ENCODE measurements at regions not wholly inside any gene's neighbourhood (a gene's known extent, or its start where the extent isn't known, plus 50 kb on each side); places are given as distances from the start of the nearest gene placed in this dataset.

DNA sequence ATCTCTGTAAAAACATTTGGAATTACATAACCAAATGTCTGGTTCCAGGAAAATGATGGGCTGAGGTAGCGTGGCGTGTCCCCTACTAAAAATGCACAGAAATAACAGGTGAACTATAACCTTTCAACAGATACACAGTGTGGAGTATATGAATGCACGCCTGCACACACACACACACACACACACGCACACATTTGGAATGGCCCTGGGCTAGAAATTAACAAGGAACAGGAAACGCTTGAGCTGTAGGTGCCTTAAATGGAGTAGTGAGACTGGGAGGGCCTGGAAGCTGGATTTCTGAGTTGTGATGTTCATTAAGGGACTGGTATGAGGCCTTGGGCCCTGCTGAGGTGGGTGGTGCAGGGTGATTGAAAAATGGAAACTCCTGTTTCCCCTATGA is 246.5 kb upstream of the C1orf174 start:
- no peak overlapping the region for H3K4me2 ChIP-seq (ENCODE audit: low read length)
- no peak overlapping the region for H3K9ac ChIP-seq (ENCODE audit: low read length)
- no peaks in the 10 kb centered on the region for H4K20me1 ChIP-seq (ENCODE audit: insufficient read depth, low read length)
- no peaks in the 10 kb centered on the region for H3K9me3 ChIP-seq (ENCODE audit: insufficient read depth, low read length)
- no peak overlapping the region for H3K4me3 ChIP-seq (ENCODE audit: low read length)
- no peaks in the 10 kb centered on the region for H3K4me1 ChIP-seq (ENCODE audit: low read length)
- H3K27me3 ChIP-seq (ENCODE audit: low read depth, low read length), result no peaks in the 10 kb centered on the region
- no peak for TF ChIP-seq EZH2phosphoT487 (IDR thresholded peaks at IDR 0.05; ENCODE audit: low read depth)
- TF ChIP-seq, protein P1, sequence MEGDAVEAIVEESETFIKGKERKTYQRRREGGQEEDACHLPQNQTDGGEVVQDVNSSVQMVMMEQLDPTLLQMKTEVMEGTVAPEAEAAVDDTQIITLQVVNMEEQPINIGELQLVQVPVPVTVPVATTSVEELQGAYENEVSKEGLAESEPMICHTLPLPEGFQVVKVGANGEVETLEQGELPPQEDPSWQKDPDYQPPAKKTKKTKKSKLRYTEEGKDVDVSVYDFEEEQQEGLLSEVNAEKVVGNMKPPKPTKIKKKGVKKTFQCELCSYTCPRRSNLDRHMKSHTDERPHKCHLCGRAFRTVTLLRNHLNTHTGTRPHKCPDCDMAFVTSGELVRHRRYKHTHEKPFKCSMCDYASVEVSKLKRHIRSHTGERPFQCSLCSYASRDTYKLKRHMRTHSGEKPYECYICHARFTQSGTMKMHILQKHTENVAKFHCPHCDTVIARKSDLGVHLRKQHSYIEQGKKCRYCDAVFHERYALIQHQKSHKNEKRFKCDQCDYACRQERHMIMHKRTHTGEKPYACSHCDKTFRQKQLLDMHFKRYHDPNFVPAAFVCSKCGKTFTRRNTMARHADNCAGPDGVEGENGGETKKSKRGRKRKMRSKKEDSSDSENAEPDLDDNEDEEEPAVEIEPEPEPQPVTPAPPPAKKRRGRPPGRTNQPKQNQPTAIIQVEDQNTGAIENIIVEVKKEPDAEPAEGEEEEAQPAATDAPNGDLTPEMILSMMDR (IDR thresholded peaks at IDR 0.05; ENCODE audit: low read depth, low read length), result no peak
- H3K27ac ChIP-seq (ENCODE audit: low read length), result no peak overlapping the region
- no peaks in the 10 kb centered on the region for H3K36me3 ChIP-seq (replicated peaks; ENCODE audit: low read depth, low read length)
- no peaks in the 10 kb centered on the region for H3K79me2 ChIP-seq (ENCODE audit: low read length)
- H2AFZ ChIP-seq (ENCODE audit: low read depth, low read length), result no peak overlapping the region

DNA sequence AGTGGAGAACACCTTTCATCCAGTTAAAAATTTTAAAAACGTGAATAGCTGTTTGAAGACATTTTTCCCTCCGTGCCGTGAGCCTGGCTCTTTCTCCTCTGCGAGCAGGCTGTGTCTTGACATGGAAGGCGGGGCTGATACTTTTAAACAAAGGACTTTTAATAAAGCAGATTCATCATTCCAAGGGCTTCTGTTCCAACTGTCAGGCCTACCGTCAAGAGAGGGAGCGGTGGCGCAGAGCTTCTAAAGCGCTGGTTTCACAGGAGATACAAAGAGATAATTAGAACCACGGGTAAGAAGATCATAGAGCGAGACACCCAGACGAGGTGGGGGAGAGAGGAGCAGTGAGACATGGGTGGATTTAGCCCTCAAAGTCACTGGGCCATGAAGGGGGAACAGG is 247.4 kb upstream of the C1orf174 start:
- H3K4me1 ChIP-seq (ENCODE audit: low read length), result no peaks in the 10 kb centered on the region
- no peaks in the 10 kb centered on the region for H3K9me3 ChIP-seq (ENCODE audit: insufficient read depth, low read length)
- no peaks in the 10 kb centered on the region for H4K20me1 ChIP-seq (ENCODE audit: insufficient read depth, low read length)
- no peak overlapping the region for H3K27ac ChIP-seq (ENCODE audit: low read length)
- H3K79me2 ChIP-seq (ENCODE audit: low read length), result no peaks in the 10 kb centered on the region
- no peak overlapping the region for H2AFZ ChIP-seq (ENCODE audit: low read depth, low read length)
- no peak overlapping the region for H3K4me3 ChIP-seq (ENCODE audit: low read length)
- TF ChIP-seq, protein P1 (IDR thresholded peaks at IDR 0.05; ENCODE audit: low read depth, low read length), result no peak
- TF ChIP-seq EZH2phosphoT487 (IDR thresholded peaks at IDR 0.05; ENCODE audit: low read depth), result no peak
- H3K36me3 ChIP-seq (replicated peaks; ENCODE audit: low read depth, low read length), result no peaks in the 10 kb centered on the region
- no peak overlapping the region for H3K9ac ChIP-seq (ENCODE audit: low read length)
- H3K27me3 ChIP-seq (ENCODE audit: low read depth, low read length), result no peaks in the 10 kb centered on the region
- no peak overlapping the region for H3K4me2 ChIP-seq (ENCODE audit: low read length)

GRCh38 chr1:4149281-4149680 is 249.2 kb upstream of the C1orf174 start:
- Histone ChIP-seq H2AFZ (ENCODE audit: low read depth, low read length) (no peak overlapping the region), H3K9me3 (ENCODE audit: insufficient read depth, low read length) (no peaks in the 10 kb centered on the region), H3K27me3 (ENCODE audit: low read depth, low read length) (no peaks in the 10 kb centered on the region), H3K79me2 (ENCODE audit: low read length) (no peaks in the 10 kb centered on the region), H3K4me1 (ENCODE audit: low read length) (no peaks in the 10 kb centered on the region), H3K27ac (ENCODE audit: low read length) (no peak overlapping the region), H3K4me3 (ENCODE audit: low read length) (no peak overlapping the region), H3K9ac (ENCODE audit: low read length) (no peak overlapping the region), H4K20me1 (ENCODE audit: insufficient read depth, low read length) (no peaks in the 10 kb centered on the region), H3K36me3 (replicated peaks; ENCODE audit: low read depth, low read length) (no peaks in the 10 kb centered on the region), H3K4me2 (ENCODE audit: low read length) (no peak overlapping the region)
- no peak for TF ChIP-seq EZH2phosphoT487 (IDR thresholded peaks at IDR 0.05; ENCODE audit: low read depth)
- TF ChIP-seq, protein P1 (IDR thresholded peaks at IDR 0.05; ENCODE audit: low read depth, low read length), result no peak

DNA sequence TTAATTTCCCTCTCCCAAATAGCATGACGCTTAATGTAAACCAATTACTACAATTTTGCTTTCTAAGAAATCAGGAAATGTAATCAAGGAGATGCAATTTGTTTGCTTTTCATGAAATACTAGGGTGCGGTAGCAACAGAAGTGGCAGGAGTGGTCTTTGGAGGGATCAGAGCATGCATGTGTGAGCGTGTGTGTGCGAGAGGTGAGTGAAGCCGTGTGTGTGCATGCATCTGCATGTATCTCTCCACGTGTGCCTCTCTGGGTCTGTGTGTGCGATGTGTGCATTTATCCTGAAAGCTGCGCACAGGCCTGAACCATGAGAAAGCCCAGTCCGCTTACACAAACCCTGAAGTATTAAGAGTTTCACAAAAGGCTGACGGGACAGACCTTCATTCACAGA is 249.8 kb upstream of the C1orf174 start:
- no peak overlapping the region for H3K9ac ChIP-seq (ENCODE audit: low read length)
- H3K4me2 ChIP-seq (ENCODE audit: low read length), result no peak overlapping the region
- no peak overlapping the region for H2AFZ ChIP-seq (ENCODE audit: low read depth, low read length)
- TF ChIP-seq, protein P1 (IDR thresholded peaks at IDR 0.05; ENCODE audit: low read depth, low read length), result no peak
- no peak for TF ChIP-seq EZH2phosphoT487 (IDR thresholded peaks at IDR 0.05; ENCODE audit: low read depth)
- H3K36me3 ChIP-seq (replicated peaks; ENCODE audit: low read depth, low read length), result no peaks in the 10 kb centered on the region
- no peak overlapping the region for H3K27ac ChIP-seq (ENCODE audit: low read length)
- H3K9me3 ChIP-seq (ENCODE audit: insufficient read depth, low read length), result no peaks in the 10 kb centered on the region
- H4K20me1 ChIP-seq (ENCODE audit: insufficient read depth, low read length), result no peaks in the 10 kb centered on the region
- H3K4me1 ChIP-seq (ENCODE audit: low read length), result no peaks in the 10 kb centered on the region
- H3K4me3 ChIP-seq (ENCODE audit: low read length), result no peak overlapping the region
- no peaks in the 10 kb centered on the region for H3K79me2 ChIP-seq (ENCODE audit: low read length)
- H3K27me3 ChIP-seq (ENCODE audit: low read depth, low read length), result no peaks in the 10 kb centered on the region
